ENCODE measurements at regions not wholly inside any gene's neighbourhood (a gene's known extent, or its start where the extent isn't known, plus 50 kb on each side); places are given as distances from the start of the nearest gene placed in this dataset.
"Not testable (repeated sequence)": the region's sequence is repeated elsewhere in the genome, so short reads cannot be mapped to it uniquely, and the experiment has no call there.

DNA sequence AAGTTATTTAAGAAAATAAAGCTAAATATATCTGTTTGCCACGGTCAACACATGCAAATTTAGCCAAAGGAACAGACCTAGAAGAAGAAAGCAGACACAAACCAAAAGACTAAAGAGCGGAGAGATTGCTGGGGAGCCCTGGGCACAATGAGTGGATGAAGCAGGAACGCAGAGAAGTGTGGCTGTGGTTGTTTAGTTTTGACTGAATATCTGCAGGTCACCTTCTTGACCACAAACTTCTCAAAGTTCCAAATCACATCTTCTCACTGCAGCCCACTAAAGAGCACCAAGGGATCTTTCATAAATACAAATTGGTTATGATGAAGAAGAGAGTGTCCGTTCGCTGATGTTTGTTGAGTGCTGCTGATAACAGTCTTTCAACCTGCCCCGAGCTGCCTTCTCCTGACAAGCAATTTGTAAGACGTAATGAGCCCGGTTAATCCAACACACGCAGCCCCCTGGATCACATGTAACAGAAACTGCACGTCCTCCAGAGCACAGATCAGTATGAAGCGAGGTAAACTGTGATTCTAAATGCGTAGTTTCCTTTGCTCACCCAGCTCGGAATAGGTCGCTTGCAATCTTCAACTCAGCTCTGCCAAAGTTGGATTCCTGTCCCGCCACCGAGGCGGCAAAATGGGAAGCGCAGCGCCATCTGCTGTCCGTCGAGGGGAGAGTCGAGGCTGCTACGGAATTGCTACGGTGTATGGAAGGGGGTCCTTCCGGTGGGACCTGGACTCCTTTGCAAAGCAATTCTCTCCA, 120.8 kb downstream of the GXYLT1 start:
- DNase-seq (ENCODE audit: low read depth in 1 of 2, low spot score in 1 of 2): peak; percentile 12 to 65
- Histone ChIP-seq H3K27me3 (ENCODE audit: insufficient read depth, poor library complexity, severe bottlenecking) (no peaks in the 10 kb centered on the region), H3K4me3 (replicated peaks; ENCODE audit: insufficient read depth, low read length) (no peak overlapping the region), H3K27ac (replicated peaks) (no peak overlapping the region)
- TF ChIP-seq, protein P1, sequence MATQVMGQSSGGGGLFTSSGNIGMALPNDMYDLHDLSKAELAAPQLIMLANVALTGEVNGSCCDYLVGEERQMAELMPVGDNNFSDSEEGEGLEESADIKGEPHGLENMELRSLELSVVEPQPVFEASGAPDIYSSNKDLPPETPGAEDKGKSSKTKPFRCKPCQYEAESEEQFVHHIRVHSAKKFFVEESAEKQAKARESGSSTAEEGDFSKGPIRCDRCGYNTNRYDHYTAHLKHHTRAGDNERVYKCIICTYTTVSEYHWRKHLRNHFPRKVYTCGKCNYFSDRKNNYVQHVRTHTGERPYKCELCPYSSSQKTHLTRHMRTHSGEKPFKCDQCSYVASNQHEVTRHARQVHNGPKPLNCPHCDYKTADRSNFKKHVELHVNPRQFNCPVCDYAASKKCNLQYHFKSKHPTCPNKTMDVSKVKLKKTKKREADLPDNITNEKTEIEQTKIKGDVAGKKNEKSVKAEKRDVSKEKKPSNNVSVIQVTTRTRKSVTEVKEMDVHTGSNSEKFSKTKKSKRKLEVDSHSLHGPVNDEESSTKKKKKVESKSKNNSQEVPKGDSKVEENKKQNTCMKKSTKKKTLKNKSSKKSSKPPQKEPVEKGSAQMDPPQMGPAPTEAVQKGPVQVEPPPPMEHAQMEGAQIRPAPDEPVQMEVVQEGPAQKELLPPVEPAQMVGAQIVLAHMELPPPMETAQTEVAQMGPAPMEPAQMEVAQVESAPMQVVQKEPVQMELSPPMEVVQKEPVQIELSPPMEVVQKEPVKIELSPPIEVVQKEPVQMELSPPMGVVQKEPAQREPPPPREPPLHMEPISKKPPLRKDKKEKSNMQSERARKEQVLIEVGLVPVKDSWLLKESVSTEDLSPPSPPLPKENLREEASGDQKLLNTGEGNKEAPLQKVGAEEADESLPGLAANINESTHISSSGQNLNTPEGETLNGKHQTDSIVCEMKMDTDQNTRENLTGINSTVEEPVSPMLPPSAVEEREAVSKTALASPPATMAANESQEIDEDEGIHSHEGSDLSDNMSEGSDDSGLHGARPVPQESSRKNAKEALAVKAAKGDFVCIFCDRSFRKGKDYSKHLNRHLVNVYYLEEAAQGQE (IDR thresholded peaks at IDR 0.05; ENCODE audit: insufficient replicate concordance, low read depth): no peak
- no peak for TF ChIP-seq POLR2AphosphoS5 (IDR thresholded peaks at IDR 0.05; ENCODE audit: low read depth)
- TF ChIP-seq GABPA (IDR thresholded peaks at IDR 0.05; ENCODE audit: low read depth): no peak
- TF ChIP-seq, protein P2, sequence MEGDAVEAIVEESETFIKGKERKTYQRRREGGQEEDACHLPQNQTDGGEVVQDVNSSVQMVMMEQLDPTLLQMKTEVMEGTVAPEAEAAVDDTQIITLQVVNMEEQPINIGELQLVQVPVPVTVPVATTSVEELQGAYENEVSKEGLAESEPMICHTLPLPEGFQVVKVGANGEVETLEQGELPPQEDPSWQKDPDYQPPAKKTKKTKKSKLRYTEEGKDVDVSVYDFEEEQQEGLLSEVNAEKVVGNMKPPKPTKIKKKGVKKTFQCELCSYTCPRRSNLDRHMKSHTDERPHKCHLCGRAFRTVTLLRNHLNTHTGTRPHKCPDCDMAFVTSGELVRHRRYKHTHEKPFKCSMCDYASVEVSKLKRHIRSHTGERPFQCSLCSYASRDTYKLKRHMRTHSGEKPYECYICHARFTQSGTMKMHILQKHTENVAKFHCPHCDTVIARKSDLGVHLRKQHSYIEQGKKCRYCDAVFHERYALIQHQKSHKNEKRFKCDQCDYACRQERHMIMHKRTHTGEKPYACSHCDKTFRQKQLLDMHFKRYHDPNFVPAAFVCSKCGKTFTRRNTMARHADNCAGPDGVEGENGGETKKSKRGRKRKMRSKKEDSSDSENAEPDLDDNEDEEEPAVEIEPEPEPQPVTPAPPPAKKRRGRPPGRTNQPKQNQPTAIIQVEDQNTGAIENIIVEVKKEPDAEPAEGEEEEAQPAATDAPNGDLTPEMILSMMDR (IDR thresholded peaks at IDR 0.05; ENCODE audit: insufficient read depth, low read length): peak; percentile 91
- no peak for TF ChIP-seq SPI1 (IDR thresholded peaks at IDR 0.05; ENCODE audit: borderline replicate concordance, low read depth)

DNA sequence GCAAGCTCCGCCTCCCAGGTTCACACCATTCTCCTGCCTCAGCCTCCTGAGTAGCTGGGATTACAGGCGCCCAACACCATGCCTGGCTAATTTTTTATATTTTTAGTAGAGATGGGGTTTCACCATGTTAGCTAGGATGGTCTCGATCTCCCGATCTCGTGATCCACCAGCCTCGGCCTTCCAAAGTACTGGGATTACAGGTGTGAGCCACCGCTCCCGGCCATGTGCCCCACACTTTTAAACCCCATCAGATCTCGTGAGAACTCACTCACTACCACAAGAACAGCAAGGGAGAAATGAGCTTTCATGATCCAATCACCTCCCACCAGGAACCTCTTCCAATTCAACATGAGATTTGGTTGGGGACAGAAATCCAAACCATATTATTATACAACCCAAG, 122.7 kb downstream of the GXYLT1 start:
- not testable (repeated sequence) for H3K27me3 ChIP-seq (ENCODE audit: insufficient read depth, poor library complexity, severe bottlenecking); H3K27ac ChIP-seq (replicated peaks); DNase-seq (ENCODE audit: low read depth in 1 of 2, low spot score in 1 of 2); H3K4me3 ChIP-seq (replicated peaks; ENCODE audit: insufficient read depth, low read length)

DNA sequence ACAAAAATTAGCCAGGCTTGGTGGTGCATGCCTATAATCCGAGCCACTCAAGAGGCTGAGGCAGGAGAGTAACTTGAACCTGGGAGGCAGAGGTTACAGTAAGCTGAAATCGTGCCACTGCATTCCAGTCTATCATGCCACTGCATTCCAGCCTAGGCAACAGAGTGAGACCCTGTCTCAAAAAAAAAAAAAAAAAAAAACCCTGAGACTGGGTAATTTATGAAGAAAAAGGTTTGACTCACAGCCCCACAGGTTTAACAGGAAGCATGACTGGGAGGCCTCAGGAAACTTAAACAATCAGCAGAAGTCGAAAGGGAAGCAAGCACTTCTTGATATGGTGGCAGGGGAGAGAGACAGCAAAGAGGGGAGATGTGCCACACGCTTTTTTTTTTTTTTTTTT, 123.2 kb downstream of the GXYLT1 start:
- peak in 1 of 2 experiments; percentile 26 for DNase-seq (ENCODE audit: low read depth in 1 of 2, low spot score in 1 of 2)
- no peak overlapping the region for H3K4me3 ChIP-seq (replicated peaks; ENCODE audit: insufficient read depth, low read length)
- no peaks in the 10 kb centered on the region for H3K27me3 ChIP-seq (ENCODE audit: insufficient read depth, poor library complexity, severe bottlenecking)
- TF ChIP-seq SPI1 (IDR thresholded peaks at IDR 0.05; ENCODE audit: borderline replicate concordance, low read depth) (no peak), POLR2AphosphoS5 (IDR thresholded peaks at IDR 0.05; ENCODE audit: low read depth) (no peak), GABPA (IDR thresholded peaks at IDR 0.05; ENCODE audit: low read depth) (no peak)
- TF ChIP-seq, protein P1 (IDR thresholded peaks at IDR 0.05; ENCODE audit: insufficient replicate concordance, low read depth): no peak
- TF ChIP-seq, protein P2 (IDR thresholded peaks at IDR 0.05; ENCODE audit: insufficient read depth, low read length): no peak
- no peak overlapping the region for H3K27ac ChIP-seq (replicated peaks)

DNA sequence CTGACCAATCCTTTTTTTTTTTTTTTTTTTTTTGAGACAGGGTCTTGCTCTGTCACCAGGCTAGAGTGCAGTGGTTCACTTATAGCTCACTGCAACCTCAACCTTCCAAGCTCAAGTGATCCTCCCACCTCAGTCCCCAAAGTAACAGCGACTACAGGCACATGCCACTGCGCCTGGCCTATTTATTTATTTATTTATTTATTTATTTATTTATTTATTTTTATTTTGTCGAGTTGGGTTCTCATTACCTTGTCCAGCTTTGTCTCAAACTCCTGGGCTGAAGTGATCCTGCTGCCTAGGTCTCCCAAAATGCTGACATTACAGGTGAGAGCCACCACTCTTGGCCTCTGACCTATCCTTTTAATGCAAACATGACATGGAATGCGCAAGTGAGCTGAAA, 124.4 kb downstream of the GXYLT1 start:
- Histone ChIP-seq H3K27ac (replicated peaks) (no peak overlapping the region), H3K4me3 (replicated peaks; ENCODE audit: insufficient read depth, low read length) (no peak overlapping the region), H3K27me3 (ENCODE audit: insufficient read depth, poor library complexity, severe bottlenecking) (no peaks in the 10 kb centered on the region)
- TF ChIP-seq, protein P1 (IDR thresholded peaks at IDR 0.05; ENCODE audit: insufficient replicate concordance, low read depth): no peak
- no peak for TF ChIP-seq GABPA (IDR thresholded peaks at IDR 0.05; ENCODE audit: low read depth)
- TF ChIP-seq SPI1 (IDR thresholded peaks at IDR 0.05; ENCODE audit: borderline replicate concordance, low read depth): no peak
- TF ChIP-seq, protein P2 (IDR thresholded peaks at IDR 0.05; ENCODE audit: insufficient read depth, low read length): no peak
- no peak for TF ChIP-seq POLR2AphosphoS5 (IDR thresholded peaks at IDR 0.05; ENCODE audit: low read depth)
- no peak for DNase-seq (ENCODE audit: low read depth in 1 of 2, low spot score in 1 of 2)
